Endometrium (tissue), 2 donors: ENCODE measurements at regions not wholly inside any gene's neighbourhood (a gene's known extent, or its start where the extent isn't known, plus 50 kb on each side); places are given as distances from the start of the nearest gene placed in this dataset.

Experiments
- FAIRE-seq: peaks from 2 replicates; lab custom pipeline; 2012; peaks lifted over from hg19 to GRCh38; lab: Jason Lieb, UNC
- donor health status: control.
- donor health status: control.

DNA sequence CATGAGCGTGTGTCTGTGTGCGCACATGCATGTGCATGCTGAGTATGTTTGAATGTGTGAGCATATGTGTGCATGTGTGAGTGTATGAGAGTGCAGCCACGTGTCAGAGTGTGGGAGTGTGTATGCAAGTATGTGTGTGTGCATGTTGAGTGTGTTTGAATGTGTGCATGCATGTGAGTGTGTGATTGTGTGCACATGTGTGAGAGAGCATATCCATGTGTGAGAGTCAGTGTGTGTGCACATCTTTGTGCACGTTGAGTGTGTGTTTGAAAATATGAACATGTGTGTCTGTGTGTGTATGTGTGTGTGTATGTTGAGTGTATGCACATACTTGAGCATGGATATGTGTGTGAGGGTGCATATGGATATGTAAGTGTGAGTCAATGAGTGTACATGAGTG lies 730.8 kb downstream of the VRK1 start:
- FAIRE-seq = no peak

DNA sequence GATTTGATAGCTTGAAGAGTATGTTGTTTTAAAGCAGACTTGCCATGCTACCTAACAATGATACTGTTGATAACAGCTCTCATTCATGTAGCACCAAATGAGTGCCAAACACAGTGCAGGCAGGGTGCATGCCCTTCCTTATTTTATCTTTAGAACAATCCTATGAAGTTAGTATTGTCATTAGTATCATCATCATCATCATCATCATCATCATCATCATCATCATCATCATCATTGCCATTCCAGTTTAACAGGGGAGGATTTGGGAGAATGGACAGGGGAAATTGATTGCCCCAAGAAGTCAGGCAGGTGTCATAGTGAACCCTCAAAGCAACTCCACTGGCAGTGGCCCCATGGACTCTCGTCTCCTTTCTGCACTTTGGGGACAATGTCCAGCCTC lies 734.9 kb downstream of the VRK1 start:
- no peak for FAIRE-seq

DNA sequence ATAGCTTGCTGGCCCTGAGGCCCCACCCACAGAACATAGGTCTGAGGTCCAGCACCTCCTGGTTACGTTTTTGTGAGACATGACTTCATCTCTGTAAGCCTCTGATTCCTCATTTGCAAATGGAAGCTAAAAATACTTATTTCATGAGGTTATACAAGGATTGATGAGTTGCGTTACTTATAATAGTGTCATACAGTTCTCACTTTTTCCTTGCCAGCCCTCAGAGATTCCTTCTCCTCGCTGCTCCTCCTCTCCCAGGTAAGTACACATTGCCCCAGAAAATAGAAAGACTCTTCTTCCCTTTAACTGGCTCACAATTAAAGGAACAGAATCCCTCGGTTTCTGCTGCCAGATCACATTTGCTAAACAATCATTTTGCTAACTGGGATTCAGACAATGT lies 739.2 kb downstream of the VRK1 start:
- no peak for FAIRE-seq

DNA sequence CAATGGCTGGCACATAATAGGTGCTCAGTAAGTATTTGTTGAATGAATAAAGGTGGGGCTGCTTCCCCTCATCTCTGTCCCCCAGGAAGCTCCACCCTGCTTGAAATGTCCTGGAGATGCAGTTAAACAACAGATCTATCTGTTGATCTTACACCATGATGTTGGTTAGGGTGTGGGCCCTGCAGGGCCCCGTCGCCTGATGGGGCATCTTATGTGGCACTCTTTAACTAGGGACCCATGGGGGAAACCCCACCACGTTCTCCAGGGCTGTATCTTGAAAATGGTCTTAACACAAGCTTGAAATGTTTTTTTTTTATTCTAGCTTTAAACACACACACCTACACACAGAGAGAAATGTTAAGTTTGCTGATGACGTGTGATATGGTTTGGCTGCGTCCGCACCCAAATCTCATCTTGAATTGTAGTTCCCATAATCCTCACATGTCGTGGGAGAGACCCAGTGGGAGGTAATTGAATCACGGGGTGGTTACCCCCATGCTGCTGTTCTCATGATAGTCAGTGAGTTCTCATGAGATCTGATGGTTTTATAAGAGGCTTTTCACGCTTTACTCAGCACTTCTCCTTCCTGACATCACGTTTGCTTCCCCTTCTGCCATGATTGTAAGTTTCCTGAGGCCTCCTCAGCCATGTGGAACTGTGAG lies 741.7 kb downstream of the VRK1 start:
- no peak for FAIRE-seq

DNA sequence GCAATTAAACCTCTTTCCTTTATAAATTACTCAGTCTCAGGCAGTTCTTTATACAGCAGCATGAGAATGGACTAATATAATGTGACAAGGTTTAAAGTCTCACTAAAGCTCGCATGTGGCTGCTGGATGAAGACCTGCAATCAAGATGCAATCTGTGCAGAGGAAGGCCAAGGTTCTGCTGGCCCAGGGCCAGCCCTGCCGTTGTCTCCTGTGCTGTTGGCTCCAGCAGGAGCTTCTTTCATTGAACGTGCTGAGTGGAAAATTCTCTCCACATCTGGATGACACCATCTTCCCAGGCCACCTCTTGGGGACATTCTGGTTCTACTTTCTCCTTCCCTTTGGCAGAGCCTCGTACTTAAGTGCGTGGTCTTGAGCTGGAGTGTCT lies 742.2 kb downstream of the VRK1 start:
- no peak for FAIRE-seq

DNA sequence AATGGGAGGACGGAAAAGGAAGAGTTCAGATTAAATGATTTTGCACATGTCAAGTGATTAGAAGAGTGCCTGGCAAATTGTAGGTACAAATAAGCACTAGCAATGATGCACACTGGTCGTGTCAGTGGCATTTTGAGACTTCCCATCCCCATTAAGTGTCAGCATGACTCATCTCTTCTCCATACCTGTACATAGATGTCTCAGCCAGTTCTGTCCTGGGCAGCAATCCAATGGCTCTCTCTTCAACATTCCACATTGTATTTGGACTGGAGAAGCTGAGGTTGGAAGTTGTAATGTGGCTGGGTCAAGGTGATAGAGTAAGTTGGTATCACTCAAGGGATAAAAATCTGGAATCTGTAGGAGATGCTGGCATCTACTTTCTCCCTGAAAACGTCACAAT lies 742.7 kb downstream of the VRK1 start:
- FAIRE-seq = no peak

DNA sequence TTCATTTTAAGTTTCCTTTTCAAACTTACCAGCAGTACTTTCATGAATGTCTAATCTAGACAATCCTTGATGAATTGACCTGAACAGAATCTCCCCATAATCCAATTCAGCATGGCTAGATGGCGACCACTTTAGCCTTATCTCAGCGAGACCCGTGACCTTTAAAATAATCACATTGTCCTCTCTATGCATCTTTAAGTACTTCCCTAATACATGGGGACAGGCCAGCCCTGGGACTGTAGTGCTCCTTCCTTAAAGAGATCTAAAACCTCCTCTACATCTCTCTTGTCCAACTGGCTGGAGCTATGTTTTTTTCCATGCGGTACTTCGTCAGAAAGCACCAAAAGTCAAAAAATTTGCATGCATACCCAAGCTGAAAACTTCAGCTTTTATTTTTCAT lies 746.0 kb downstream of the VRK1 start:
- FAIRE-seq = no peak

DNA sequence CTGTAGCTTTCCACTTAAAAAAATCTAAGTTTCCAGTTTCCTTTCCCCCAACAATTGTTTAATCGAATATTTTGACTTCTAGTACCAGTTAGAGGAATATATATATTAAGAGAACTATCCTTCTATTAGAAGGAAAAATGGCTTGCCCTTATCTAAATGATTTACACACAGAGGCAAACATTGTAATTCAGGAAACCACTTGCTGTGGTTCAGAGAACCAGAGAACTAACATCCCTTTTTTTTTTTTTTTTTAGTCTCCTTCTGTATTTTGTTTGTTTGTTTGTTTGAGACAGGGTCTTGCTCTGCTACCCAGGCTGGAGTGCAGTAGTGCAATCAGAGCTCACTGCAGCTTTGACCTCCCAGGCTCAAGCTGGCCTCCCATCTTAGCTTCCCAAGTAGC lies 746.6 kb downstream of the VRK1 start:
- FAIRE-seq = no peak

DNA sequence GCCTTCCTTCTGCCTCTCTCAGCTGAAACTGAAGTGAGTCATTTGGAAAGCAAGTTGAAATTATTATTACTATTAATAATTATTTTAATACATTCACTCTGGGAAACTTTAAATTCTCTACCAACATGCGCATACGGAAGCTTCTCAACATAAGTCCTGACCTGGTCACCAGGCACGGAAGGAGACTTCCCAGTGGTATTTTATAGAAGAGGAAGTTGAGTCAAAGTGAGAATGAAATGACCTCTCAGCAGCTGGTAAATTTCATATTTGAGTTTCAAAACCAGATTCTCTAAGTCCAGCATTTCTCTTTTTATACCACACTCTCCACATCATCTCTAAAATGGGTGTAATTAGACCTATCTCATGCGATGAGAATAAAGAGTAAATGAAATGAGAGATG lies 747.4 kb downstream of the VRK1 start:
- FAIRE-seq = no peak

DNA sequence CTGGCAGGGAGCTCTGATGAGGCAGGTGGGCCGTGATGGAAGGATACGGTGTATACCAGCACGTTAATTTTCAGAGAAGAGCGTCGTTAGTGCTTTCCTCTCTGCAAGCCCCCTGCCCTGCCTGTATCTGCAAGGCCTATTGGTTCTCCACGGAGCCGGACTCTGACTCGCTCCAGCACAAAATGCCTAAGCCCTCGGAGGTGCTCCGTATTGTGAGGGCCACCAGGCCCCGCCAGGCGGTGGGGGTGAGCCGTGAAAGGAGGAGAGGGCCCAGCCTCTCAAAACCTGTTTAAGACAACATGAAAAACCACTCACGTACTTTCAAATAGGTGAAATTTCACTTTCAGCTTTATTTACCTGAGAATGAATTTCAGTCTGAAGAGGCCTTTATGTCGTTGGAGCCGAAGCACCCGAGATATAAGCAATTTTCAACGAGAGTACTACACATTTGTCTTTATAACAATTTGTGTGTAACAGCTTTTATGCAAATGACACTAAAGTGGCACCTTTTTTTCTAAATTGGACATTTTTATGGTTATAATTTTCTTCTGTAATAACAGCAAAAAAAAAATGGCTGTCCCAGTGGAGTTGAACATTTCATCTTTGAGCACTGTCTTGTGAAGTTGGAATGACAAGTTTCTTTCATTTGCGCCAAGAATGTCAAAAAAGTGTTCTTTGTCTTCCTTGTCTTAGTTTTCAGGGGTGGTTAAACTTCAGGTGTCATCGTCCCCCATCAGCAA lies 749.5 kb downstream of the VRK1 start:
- FAIRE-seq = no peak

DNA sequence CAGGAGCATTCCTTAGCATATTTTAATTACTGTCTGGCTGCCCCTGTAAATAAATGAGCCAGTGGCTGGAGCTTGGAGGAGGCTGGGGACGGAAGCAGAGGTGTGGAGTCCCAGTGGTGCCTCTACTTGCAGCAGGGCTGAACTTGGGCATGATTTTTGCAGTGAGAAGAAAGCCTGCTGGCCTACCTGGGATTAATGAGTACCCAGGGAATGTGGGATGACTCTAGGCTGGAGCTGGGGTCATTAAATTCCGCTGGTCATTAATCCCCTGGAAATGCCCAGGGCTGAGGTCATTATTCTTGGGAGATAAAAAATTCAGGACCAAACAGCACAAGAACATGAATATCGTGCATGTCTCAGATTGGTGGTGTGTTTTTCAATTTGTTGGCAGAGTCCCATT lies 753.3 kb downstream of the VRK1 start:
- FAIRE-seq = no peak

DNA sequence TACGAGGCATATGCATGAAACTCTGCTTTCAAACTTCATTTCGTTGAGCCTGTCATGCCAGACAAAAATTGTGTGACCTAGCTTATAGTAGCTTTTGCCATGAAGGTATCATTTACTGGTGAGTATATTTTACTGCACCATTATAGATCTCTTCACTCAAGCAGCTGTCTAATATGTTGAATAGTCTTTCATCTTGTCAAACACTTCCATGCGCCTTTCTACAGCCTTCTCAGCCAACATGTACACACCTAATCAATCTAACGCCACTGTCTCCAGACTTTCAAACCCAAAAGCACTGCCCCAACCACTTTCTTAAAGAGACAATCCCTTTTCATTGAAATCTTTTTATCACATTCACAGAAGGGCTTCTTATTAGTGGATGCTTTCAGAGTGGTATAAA lies 757.4 kb downstream of the VRK1 start:
- no peak for FAIRE-seq

DNA sequence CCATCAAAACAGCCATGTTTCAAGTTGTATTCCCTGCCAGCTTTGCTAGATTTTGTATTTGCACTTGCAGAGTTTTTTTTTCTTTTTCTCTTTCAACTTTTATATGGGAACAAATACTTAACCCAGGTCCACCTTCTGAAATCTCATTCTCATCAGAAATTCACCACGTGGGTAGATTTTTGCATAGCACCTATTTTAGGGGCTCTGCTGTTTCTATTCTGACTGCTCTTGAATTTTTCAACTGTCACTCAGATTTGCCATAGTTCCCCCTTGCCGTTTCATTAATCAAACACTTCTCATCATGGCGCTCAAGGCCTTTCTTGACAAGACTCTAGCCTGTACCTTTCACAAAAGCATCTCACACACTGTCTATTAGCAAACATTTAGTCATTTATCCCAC lies 767.2 kb downstream of the VRK1 start:
- FAIRE-seq = no peak

DNA sequence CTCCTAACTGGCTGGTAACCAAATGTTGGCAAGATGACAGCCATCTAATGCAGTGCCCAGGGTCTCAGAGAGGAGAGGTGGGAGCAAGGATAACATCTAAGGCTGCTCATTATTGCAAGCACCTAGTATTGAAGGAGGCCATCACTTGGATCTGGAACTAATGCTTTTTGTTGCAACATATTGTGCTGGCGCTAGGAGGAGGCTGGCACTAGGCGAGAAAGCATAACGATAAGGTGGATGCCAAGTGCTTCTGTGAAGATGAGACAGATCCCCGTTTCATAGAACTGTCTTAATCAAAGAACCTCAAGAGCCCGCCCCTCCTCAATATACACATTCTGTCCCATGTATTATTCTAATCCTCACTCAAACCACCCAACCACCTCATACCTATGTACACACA lies 774.0 kb downstream of the VRK1 start:
- FAIRE-seq = no peak

DNA sequence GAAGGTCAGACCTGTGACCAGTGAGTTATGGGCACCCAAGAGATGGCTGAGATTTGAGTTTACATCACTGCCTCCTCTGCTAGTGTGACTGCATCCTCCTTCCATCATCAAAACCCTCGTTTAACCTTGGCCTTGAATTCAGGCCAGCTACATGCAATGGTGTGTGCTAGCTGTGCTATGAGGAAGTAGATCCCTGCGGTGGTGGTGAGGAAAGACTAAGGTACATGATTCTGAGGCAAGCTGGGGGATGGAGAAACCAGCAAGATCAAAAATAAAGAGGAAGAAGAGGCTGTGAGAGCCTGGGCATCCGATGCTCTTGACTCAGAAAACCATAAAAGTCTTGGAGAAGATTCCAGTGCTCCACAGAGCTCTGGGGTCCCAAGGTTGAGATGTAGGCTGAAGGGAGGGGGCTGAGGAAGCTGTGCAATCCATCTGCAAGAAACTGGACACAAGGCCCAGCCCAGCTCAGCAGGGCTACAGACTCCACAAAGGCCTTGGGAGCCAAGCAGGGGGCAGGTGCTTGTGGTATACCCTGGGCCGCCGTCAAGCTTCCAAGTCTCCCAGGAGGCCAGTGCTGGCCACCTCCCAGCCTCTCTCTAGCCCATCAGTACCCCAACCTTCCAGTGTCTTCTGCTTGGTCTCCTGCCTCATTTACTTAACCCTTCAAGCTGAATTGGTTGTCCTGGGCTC lies 774.8 kb downstream of the VRK1 start:
- FAIRE-seq = no peak

DNA sequence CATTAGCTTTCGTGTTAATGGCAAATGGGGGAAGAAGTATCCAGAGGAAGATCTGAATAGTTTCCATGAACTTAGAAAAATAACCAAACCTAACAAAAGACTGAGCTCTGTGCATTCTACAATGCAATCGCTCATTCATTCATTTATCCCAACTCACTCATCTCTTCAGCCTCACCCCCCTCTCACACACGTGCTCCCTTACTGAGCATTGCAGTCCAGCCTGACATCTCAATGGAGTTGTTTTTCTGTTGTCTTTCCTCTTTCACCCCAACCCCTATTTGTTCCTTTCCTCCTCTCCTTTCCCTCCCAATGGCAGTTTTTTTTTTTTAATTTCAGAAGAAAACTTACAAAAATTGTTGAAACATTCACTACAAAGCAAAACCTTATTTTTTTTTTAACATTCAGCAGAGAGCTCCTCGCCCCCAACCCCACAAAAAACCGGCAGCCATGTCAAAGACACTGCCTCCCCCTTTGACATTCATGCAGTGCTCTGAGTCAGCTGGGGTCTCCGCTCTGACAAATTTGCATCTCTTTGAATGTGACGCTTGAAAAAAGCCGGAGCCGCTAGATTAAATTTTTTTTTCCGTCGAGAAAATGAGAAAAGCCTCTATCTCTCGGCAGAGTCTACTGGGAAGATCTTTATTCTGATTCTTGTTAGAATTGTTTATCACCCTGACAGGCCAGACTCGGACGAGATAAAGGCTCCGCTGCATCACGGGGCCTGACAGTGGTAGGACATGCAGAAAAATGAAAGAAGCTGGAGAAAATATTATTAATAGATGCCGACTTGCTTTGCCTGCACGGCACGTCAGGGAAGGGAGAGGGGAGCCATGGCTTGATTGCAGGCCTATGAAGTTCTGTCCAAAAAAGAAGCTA lies 775.6 kb downstream of the VRK1 start:
- FAIRE-seq = no peak

DNA sequence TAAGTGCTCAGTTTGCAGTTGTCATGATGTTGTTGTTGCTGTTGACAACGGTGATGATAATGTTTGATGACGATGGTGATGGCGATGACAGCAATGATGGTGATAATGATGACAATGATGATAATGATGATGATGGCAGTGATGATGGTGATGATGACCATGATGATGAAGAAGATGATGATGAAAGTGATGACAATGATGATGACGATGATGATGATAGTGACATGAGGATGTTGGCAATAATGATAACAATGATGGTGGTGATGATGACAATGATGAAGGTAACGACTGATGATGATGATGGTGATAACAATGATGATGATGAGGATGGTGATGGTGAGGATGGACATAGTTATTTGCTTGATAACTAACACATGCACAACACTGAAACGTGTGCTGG lies 778.5 kb downstream of the VRK1 start:
- FAIRE-seq = no peak

DNA sequence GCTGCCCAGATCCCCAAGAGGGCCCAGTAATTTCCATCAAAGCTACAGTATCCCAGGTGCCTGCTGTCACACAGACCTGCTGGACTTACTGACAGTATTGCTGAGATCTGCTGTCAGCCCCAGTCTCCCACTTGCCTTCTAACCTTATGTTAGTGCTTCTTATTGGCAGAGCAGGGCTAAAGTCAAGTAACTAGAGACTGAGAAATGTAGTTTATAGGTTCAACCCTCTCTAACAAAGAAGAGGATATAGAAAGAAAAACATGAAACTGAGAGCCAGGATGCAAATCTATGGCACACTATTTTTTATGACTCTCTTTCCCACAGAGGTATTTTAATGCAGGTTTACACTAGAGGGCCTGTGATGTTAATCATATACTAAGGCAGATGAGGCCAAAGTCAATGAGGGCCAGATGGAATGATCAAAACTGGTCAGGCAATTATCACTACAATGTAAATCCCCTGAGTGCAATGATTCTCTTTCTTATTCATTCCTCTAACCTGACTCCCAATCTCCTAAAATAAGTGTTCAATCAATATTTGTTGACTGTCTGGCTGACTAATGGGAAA lies 781.9 kb downstream of the VRK1 start:
- FAIRE-seq = no peak

DNA sequence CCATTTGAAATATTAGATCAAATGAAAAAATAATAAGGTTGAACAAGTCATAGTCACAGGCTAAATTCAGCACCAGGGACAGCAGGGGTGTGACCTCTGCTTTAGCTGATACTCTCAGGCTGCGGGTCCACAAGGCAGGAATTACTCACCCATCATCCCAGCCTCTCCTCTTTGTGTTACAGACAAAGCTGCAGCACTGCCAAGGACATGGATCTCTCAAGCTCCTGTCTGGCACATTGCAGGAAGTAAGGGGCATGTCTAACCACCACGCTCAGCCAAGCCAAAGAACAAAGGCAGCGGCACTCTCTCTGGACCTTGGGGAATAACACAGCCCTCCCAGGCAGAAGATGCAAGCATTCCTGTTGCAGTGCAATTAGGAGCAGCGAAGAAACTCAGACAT lies 783.8 kb downstream of the VRK1 start:
- no peak for FAIRE-seq

DNA sequence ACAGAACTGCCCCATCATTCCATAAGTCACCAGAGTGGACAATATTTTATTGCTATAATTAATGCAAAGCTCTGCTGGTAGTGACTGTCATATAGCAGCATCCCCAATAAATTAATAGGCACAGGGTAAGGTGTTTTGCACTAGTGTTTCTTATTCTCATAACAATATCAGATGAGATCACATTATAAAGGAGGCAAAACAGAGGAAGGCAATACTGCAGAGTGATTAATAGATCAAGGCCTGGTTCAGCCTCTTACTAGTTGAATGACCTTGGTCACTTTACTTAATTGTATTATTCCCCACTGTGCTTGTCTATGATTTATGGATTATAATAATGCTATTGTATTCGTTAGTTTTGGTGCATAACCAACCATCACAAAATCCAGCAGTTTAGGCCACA lies 784.8 kb downstream of the VRK1 start:
- FAIRE-seq = no peak

DNA sequence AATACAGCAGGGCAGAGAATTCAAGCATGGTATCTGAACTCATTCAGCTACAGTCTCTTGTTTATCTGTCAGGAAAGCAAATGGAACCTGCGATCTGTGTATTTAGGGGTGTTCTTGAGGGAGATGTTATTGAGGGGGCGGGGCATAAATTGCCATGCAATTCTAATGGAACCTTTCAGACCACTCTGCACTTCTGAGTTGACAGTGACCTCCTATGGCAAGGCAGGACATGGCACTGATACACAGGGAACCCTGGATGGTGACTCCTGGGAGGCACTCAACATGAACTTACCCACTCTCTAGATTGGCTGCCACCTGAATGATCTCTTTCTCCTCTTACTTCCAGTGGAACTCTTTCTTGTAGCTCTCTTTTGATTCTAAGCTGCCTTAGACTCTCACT lies 787.3 kb downstream of the VRK1 start:
- no peak for FAIRE-seq

DNA sequence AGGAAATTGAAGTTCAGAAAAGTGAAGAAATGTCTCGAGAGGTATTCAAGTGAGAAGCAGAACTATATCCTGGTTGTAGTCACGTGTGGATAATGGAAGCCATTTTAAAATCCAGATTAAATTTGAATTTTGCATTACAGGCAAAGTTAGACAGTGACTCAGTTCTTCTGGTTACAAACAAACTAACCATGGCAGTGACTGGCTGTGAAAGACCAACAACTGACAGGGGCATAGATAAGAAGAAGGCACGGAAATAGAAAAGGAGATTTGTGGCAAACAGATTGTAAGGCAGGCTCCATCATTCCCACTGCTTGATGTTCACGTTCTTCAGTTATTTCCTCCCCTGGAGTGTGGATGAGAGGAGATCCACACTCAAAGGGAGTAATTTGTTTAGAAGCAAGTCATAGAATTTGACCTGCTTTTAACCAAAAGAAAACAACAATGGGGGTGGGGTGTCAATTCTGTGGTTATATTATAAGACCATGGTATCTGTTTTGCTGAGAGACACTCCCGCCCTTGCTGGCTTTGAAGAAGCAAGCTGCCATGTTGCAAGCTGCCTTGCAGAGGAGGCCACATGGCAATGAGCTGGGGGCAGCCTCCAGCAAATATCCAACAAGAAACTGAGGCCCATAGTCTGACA lies 795.3 kb downstream of the VRK1 start:
- FAIRE-seq = no peak
